Epithelial cell of proximal tubule (primary cell): ENCODE measurements at regions not wholly inside any gene's neighbourhood (a gene's known extent, or its start where the extent isn't known, plus 50 kb on each side); places are given as distances from the start of the nearest gene placed in this dataset.
"Not testable (repeated sequence)": the region's sequence is repeated elsewhere in the genome, so short reads cannot be mapped to it uniquely, and the experiment has no call there.

Experiments used
- DNase-seq: peaks from one replicate; pipeline ENCODE4 v3.0.0-alpha.2; 2011; ENCODE audit warnings: low read depth
- H3K4me3 ChIP-seq: 2 replicates; pipeline ENCODE4 v1.5.1; 2011; ENCODE audit warnings: low read depth, mild to moderate bottlenecking, low read length
- TF ChIP-seq, protein P1 (sequence below): conservative IDR thresholded peaks from 2 replicates; pipeline ENCODE4 v1.5.1; 2012; ENCODE audit warnings: low read depth, mild to moderate bottlenecking, low read length

DNA sequence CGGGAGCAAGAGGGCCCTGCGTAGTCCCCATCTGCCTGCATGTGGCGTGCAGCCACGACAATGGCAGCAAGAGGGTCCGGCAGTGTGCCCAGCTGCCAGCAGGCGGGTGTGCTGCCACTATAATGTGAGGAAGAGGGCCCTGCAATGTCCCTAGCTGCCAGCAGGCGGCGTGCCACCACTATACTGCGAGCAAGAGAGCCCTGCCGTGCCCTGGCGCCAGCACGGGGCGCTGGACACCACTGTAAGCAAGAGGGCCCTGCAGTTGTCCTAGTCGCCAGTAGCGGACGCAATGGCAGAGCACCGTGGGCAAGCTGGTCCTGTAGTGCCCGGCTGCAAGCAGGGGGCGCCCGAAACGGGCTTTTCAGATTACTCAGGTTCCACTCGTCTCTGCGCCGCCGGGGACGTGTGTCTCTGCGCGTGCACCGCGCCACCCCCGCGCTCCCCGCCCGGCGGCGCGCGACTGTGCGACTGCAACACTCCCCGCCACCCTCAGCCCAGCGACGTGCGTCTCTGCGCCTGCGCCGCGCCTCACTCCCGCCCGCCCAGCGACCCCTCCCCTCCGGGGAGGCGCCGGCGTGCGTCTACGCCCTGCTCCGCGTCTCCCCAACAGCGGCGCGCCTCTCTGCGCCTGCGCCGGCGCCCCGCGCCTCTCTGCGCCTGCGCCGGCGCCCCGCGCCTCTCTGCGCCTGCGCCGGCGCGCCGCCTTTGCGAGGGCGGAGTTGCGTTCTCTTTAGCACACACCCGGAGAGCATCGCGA, 159.4 kb upstream of the FRG2B start:
- not testable (repeated sequence) for H3K4me3 ChIP-seq, DNase-seq

DNA sequence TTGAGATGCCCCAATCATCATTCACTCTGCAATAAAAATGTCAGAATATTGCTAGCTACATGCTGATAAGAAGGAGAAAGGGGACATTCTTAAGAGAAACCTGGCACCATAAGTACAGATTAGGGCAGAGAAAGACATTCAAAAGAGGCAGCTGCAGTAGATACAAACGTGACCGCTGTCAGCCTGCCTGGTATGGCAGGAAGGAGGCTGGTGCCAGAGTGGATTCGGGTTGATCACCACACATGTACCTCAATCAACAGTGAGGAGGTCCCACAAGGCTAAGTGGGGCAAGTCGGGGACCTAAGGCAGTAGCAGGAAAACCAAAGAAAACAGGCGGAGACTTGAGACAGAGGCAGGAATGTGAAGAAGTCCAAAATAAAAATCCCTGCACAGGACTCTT, 158.6 kb upstream of the FRG2B start:
- not testable (repeated sequence) for DNase-seq, H3K4me3 ChIP-seq

DNA sequence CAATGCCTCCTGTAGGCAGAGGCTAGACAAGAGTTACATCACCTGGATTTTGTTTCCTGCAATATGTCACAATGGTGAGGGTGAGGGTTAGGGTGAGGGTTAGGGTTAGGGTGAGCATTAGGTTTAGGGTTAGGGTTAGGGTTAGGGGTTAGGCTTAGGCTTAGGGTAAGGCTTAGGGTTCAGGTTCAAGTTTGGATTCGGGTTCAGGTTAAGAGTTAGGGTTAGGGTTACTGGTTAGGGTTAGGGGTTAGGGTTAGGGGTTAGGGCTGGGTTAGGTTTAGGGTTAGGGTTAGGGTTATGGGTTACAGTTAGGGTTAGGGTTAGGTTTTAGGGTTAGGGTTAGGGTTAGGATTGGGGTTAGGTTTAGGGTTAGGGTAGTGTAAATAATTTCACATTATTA, 138.7 kb upstream of the FRG2B start:
- not testable (repeated sequence) for DNase-seq, H3K4me3 ChIP-seq

DNA sequence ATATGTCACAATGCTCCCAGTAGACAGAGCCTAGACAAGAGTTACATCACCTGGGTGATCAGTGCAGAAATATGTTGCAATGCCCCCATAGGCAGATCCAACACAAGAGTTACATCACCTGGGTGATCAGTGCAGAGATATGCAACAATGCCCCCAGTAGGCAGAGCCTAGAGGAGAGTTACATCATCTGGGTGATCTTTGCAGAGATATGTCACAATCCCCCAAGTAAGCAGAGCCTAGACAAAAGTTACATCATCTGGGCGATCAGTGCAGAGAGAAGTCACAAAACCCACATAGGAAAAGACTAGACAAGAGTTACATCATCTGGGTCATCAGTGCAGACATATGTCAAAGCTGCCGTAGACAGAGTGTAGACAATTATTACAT, 138.2 kb upstream of the FRG2B start:
- not testable (repeated sequence) for DNase-seq, H3K4me3 ChIP-seq

DNA sequence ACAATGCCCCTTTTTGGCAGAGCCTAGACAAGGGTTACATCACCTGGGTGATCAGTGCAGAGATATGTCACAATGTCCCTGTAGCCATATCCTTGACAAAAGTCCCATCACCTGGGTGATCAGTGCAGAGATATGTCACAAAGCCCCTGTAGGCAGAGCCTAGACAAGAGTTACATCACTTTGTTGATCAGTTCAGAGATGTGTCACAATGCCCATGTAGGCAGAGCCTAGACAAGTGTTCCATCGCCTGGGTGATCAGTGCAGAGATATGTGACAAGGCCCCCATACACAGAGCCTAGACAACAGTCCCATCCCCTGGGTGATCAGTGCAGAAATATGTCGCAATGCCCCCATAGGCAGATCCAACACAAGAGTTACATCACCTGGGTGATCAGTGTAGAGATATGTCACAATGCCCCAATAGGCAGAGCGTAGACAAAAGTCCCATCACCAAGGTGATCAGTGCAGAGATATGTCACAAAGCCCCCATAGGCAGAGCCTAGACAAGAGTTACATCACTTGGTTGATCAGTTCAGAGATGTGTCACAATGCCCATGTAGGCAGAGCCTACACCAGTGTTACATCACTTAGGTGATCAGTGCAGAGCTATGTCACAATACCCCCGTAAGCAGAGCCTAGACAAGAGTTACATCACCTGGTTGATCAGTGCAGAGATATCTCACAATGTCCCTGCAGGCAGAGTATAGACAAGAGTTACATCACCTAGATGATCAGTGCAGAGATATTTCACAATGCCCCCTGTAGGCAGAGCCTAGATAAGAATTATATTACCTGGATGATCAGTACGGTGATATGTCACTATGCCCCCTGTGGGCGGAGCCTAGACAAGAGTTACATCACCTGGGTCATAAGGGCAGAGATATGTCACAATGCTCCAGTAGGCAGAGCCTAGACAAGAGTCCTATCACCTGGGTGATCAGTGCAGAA, 137.6 kb upstream of the FRG2B start:
- not testable (repeated sequence) for DNase-seq, H3K4me3 ChIP-seq
- TF ChIP-seq, protein P1, sequence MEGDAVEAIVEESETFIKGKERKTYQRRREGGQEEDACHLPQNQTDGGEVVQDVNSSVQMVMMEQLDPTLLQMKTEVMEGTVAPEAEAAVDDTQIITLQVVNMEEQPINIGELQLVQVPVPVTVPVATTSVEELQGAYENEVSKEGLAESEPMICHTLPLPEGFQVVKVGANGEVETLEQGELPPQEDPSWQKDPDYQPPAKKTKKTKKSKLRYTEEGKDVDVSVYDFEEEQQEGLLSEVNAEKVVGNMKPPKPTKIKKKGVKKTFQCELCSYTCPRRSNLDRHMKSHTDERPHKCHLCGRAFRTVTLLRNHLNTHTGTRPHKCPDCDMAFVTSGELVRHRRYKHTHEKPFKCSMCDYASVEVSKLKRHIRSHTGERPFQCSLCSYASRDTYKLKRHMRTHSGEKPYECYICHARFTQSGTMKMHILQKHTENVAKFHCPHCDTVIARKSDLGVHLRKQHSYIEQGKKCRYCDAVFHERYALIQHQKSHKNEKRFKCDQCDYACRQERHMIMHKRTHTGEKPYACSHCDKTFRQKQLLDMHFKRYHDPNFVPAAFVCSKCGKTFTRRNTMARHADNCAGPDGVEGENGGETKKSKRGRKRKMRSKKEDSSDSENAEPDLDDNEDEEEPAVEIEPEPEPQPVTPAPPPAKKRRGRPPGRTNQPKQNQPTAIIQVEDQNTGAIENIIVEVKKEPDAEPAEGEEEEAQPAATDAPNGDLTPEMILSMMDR: peak; percentile 9

DNA sequence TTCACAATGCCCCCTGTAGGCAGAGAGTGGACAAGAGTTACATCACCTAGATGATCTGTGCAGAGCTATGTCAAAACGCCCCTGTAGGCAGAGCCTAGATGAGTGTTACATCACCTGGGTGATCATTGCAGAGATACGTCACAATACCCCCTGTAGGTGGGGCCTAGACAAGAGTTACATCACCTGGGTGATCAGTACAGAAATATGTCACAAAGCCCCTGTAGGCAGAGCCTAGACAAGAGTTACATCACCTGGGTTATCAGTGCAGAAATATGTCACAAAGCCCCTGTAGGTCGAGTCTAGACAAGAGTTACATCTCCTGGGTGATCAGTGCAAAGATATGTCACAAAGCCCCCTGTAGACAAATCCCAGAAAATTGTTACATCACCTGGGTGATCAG, 136.6 kb upstream of the FRG2B start:
- not testable (repeated sequence) for H3K4me3 ChIP-seq

DNA sequence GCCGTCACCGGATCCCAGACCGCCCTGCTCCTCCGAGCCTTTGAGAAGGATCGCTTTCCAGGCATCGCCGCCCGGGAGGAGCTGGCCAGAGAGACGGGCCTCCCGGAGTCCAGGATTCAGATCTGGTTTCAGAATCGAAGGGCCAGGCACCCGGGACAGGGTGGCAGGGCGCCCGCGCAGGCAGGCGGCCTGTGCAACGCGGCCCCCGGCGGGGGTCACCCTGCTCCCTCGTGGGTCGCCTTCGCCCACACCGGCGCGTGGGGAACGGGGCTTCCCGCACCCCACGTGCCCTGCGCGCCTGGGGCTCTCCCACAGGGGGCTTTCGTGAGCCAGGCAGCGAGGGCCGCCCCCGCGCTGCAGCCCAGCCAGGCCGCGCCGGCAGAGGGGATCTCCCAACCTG, 127.0 kb upstream of the FRG2B start:
- H3K4me3 ChIP-seq, DNase-seq: not testable (repeated sequence)

More for the DNA sequence above, 136.6 kb upstream of the FRG2B start:
- not testable (repeated sequence) for DNase-seq
